HG03565 (cell line): ENCODE measurements at regions not wholly inside any gene's neighbourhood (a gene's known extent, or its start where the extent isn't known, plus 50 kb on each side); places are given as distances from the start of the nearest gene placed in this dataset.

ENCODE experiments used
- ATAC-seq: cut with Tn5 transposase; IDR thresholded peaks from one replicate; pipeline ENCODE4 v1.9.1; 2021; ENCODE audit warnings: mild to moderate bottlenecking, moderate library complexity; ENCODE audit not compliant: unreplicated experiment

GRCh38 chr4:186930024-186930423 is 206.4 kb upstream of the FAT1 start:
- no peak for ATAC-seq

GRCh38 chr4:186931519-186931918 is 207.9 kb upstream of the FAT1 start:
- no peak for ATAC-seq

- ATAC-seq, result no peak
Observed at GRCh38 chr4:186932196-186932595, 208.5 kb upstream of the FAT1 start.

DNA sequence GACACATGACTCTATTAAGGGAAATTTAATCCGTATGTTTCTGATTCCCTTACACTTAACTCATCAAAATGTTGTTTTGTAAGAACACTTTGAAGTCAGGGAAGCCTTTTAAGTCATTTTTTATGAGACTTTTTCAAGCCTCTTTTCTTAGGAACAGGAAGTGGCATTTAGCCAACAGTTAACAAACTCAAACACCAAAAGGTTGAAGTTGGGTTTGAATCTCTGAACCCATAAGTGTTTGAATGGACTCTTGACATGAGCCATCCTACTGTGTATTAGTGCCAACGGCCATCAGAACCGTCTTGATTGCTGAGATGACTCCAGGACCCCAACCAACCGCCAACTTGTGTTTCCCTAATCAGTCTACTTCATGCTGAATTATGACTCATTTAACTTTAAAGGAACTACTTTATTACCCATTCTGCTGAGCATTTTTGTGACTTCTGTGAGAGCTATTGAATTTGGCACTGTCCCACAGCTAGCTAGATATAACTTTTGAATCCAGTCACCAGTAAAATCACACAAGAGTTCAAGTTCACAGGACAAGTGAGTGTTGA is 209.1 kb upstream of the FAT1 start:
- no peak for ATAC-seq

- ATAC-seq, result no peak
Observed at GRCh38 chr4:186934244-186934643, 210.6 kb upstream of the FAT1 start.

DNA sequence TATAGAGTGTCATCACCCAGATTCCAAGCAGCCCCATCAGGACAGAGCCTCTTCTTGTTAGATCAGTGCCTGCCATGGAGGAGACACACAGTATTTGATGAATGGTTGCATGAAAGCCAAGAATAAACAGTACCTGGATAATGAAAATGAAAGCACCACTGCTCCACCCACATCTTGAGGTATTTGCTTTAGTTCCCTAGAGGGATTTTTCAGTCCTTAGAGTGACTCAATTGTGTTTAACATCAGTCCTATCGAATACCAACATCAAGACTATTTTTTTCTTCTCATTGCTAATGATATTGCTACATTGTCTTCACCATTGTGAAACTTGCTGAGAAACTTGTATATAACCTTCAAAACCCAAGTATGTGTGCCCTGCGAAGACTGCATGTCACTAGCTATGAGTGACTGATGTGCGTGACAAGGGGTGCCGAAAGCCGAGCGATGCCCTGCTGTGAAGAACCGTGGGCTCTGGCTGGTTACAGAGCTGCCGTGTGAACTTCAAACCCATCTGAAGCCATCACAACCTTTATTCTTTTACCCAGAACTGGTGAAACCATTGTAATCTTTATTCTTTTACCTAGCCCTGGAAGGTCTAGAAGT is 211.3 kb upstream of the FAT1 start:
- no peak for ATAC-seq

DNA sequence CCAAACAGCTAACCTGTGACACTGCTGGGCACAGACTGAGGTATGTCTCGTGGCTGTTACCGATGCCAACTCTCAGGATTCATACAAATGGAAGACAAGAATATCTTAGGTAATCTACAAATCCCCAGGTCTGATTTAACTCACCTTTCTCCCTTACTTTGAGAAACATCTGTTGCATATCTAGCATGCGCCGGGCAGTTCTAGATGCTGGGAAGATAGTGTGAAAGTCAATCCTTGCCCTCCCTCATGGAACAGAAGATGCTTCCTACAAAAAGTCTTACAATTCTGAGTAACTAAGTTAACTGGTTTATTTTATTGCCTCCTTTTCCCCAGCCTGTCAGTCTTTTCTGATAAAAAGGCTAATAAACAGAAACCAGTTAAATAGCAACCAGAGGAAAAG is 212.2 kb upstream of the FAT1 start:
- no peak for ATAC-seq

- ATAC-seq, result no peak
Observed at GRCh38 chr4:186936496-186937375, 213.1 kb upstream of the FAT1 start.

DNA sequence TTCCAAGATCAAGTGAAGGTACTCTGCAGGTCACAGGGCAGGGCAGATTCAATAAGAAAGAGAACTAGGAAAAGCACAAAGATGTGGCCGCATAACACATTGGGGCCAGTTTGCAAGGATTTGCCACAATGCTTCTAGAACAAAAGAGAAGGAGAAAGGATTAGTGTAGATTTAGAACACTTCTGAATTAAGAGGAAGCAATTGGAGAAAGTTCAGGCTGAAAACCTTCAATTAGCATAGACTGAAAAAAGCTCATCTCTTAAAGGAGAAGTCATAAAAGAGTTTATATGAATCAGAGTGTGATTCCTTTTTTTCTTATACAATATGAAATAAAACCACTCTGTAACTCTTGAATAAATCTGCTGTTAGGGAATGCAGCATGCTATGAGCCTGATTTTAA is 215.6 kb upstream of the FAT1 start:
- ATAC-seq, result no peak

GRCh38 chr4:186939766-186940165 is 216.1 kb upstream of the FAT1 start:
- ATAC-seq, result no peak

GRCh38 chr4:186940476-186940875 is 216.8 kb upstream of the FAT1 start:
- no peak for ATAC-seq

- no peak for ATAC-seq
Observed at GRCh38 chr4:186942758-186943377, 219.2 kb upstream of the FAT1 start.

GRCh38 chr4:186943411-186943810 is 219.8 kb upstream of the FAT1 start:
- ATAC-seq, result no peak

DNA sequence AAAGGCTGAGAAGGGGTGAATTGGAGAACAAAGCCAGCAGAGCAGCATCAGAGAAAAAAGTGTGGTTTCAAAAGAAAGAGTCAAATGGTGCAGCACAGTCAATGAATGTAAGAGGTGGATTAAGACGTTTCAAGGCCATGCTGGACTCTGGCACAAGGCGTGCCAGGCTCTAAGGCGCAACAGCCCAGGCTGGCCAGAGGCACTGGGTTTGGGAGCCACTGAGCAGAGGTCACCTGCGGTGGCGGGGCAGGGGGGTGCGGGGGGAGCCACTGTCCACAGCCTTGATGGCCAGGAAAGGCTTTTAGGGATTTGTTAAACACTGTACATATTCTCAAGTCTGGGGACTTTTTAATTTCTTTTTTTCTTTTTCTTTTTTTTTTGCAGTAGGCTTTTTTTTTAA is 222.5 kb upstream of the FAT1 start:
- ATAC-seq, result no peak

GRCh38 chr4:186946682-186947294 is 223.1 kb upstream of the FAT1 start:
- no peak for ATAC-seq

- no peak for ATAC-seq
Observed at GRCh38 chr4:186948361-186949242, 224.9 kb upstream of the FAT1 start.

- ATAC-seq, result no peak
Observed at GRCh38 chr4:186949847-186950246, 226.2 kb upstream of the FAT1 start.

- ATAC-seq, result no peak
Observed at GRCh38 chr4:186952709-186953108, 229.1 kb upstream of the FAT1 start.

DNA sequence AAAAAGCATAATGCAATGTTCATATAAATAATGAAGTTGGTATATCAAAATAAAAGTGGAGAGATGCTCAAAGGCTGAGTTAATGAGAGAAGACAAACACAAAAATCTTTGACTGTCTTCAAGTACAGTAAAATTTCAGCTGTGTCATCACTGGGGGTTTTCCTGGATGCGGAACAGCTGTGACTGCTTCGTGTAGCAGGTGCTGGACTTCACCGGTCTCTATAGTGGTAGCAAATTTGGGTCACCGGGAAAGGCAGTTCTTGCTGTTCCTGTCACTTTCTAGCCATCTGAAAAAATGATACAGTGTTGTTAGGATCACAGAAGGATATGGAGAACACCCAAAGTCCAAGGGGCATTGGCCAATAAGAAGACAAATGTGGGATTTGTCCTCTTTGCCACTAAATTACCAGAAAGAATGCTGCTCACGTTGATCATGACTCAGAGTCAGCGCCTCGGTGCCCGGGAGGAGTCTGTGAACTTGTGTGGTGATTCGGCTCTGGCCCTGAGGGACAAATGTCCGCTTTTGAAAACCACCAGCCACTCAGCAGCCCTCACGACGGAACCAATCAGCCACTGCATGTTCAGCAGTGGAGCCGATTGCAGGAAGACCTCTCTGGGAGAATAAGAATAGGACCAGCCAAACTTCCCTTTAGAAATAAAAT is 230.1 kb upstream of the FAT1 start:
- ATAC-seq, result no peak

- ATAC-seq, result no peak
Observed at GRCh38 chr4:186954509-186954908, 230.9 kb upstream of the FAT1 start.
